GM10266 (cell line): ENCODE measurements at regions not wholly inside any gene's neighbourhood (a gene's known extent, or its start where the extent isn't known, plus 50 kb on each side); places are given as distances from the start of the nearest gene placed in this dataset.

Experiments
- DNase-seq: peaks from one replicate; pipeline ENCODE4 v3.0.0; 2012; ENCODE audit errors: extremely low spot score
- CTCF ChIP-seq: IDR thresholded peaks from 2 replicates; pipeline ENCODE4 v1.5.1; 2012; ENCODE audit warnings: mild to moderate bottlenecking, low read depth; ENCODE audit not compliant: control insufficient read depth, insufficient read depth; ENCODE audit errors: missing control alignments

GRCh38 chr5:167351316-167351715 is 940.1 kb upstream of the WWC1 start:
- TF ChIP-seq CTCF, result no peak
- no peak for DNase-seq

- no peak for DNase-seq
- no peak for TF ChIP-seq CTCF
Observed at GRCh38 chr5:167352801-167353200, 938.6 kb upstream of the WWC1 start.

GRCh38 chr5:167355346-167355745 is 936.1 kb upstream of the WWC1 start:
- TF ChIP-seq CTCF, result no peak
- no peak for DNase-seq

- no peak for DNase-seq
- TF ChIP-seq CTCF, result no peak
Observed at GRCh38 chr5:167356374-167356773, 935.1 kb upstream of the WWC1 start.

GRCh38 chr5:167358868-167359492 is 932.5 kb upstream of the WWC1 start:
- DNase-seq, result no peak

GRCh38 chr5:167361795-167362194 is 929.6 kb upstream of the WWC1 start:
- DNase-seq, result no peak
- no peak for TF ChIP-seq CTCF

More at GRCh38 chr5:167358868-167359492, 932.5 kb upstream of the WWC1 start:
- TF ChIP-seq CTCF, result no peak

GRCh38 chr5:167363065-167363464 is 928.4 kb upstream of the WWC1 start:
- no peak for TF ChIP-seq CTCF
- DNase-seq, result no peak
